ENCODE measurements at regions not wholly inside any gene's neighbourhood (a gene's known extent, or its start where the extent isn't known, plus 50 kb on each side); places are given as distances from the start of the nearest gene placed in this dataset.

DNA sequence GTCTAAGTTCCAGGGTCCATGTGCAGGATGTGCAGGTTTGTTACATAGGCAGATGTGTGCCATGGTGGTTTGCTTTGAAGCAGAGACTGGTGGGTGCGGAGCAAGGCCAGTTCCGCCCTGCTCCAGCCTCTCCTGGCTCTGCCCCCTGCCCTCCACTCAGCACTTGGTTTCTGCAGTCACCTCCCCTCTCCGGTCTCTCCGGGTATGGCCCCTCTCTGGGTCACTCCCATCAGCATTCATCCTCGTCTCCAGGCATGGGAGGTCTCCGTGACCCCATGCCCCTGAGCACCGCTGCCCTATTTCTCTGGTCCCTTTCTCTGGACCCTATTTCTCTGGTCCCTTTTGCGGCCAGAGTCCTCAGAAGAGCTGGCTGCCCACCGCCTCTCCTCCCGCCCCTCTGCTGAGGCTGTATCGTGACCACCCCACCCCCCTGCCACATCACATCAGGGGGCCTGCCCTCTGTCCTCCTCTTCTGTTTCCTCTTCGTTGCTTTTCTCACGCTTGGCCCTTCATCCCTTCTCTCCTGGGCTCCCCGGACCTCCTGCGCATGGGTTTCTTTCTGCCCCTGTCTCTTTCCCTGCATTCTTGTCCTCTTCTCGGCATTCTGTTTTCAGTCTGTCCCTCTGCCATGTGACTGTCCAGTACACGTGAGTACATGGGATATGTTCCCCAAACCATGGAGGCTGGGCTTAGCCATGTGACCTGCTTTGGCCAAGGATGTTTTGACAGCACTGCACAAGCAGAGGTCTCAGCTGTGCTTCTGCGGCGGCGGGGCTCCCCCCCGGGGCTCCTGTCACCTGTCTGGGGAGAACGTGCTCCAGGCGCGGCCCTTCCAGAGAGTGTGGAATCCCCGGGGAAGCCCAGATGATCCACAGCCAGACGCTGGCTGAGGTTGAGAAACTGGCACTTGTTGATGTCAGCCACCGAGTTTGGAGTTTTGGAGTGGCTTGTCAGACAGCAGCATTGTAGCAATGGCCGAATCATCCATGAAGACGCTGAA, 54.4 kb upstream of the C1orf174 start:
- H3K4me1 ChIP-seq, result no peaks in the 10 kb centered on the region
- no peak overlapping the region for H3K27ac ChIP-seq
- intact Hi-C loops (cut with DNase I; ENCODE audit: low total_unique reads), result no loop called here
- DNase-seq, result no peak
- no peaks in the 10 kb centered on the region for H3K36me3 ChIP-seq (ENCODE audit: low read depth, missing control alignments)
- H3K27me3 ChIP-seq, result no peaks in the 10 kb centered on the region
- no peaks in the 10 kb centered on the region for H3K9me3 ChIP-seq
- no peak overlapping the region for H3K4me3 ChIP-seq
- 57 to 58% methylated on average over 25 to 29 of the region's 29 CpGs for WGBS, 2 donors
- no peak for TF ChIP-seq POLR2A (IDR thresholded peaks at IDR 0.05)
- no peak for TF ChIP-seq CTCF (IDR thresholded peaks at IDR 0.05)

GRCh38 chr1:3955196-3955772, 55.2 kb upstream of the C1orf174 start:
- H3K27me3 ChIP-seq, result no peaks in the 10 kb centered on the region
- H3K27ac ChIP-seq, result no peak overlapping the region
- H3K36me3 ChIP-seq (ENCODE audit: low read depth, missing control alignments), result no peaks in the 10 kb centered on the region
- no peak for TF ChIP-seq POLR2A (IDR thresholded peaks at IDR 0.05)
- TF ChIP-seq CTCF (IDR thresholded peaks at IDR 0.05), result no peak
- no peaks in the 10 kb centered on the region for H3K4me1 ChIP-seq
- H3K4me3 ChIP-seq, result no peak overlapping the region
- DNase-seq, result no peak
- H3K9me3 ChIP-seq, result no peaks in the 10 kb centered on the region
- 73 to 79% methylated on average over 18 of the region's 18 CpGs for WGBS, 2 donors
- intact Hi-C loops (cut with DNase I; ENCODE audit: low total_unique reads), result no loop called here

- no peaks in the 10 kb centered on the region for H3K9me3 ChIP-seq
- TF ChIP-seq POLR2A (IDR thresholded peaks at IDR 0.05) (no peak), CTCF (IDR thresholded peaks at IDR 0.05) (no peak)
- no peak overlapping the region for H3K27ac ChIP-seq
- 66 to 74% methylated on average over 13 to 14 of the region's 14 CpGs for WGBS, 2 donors
- no peaks in the 10 kb centered on the region for H3K4me1 ChIP-seq
- intact Hi-C loops (cut with DNase I; ENCODE audit: low total_unique reads), result no loop called here
- no peak overlapping the region for H3K4me3 ChIP-seq
- DNase-seq, result no peak
- no peaks in the 10 kb centered on the region for H3K36me3 ChIP-seq (ENCODE audit: low read depth, missing control alignments)
- no peaks in the 10 kb centered on the region for H3K27me3 ChIP-seq
These were observed 56.6 kb upstream of the C1orf174 start for GRCh38 chr1:3956527-3957170.

- Histone ChIP-seq H3K27ac (no peak overlapping the region), H3K36me3 (ENCODE audit: low read depth, missing control alignments) (no peaks in the 10 kb centered on the region), H3K4me1 (no peaks in the 10 kb centered on the region), H3K4me3 (no peak overlapping the region), H3K27me3 (no peaks in the 10 kb centered on the region), H3K9me3 (no peaks in the 10 kb centered on the region)
- 77 to 83% methylated on average over 12 of the region's 12 CpGs for WGBS, 2 donors
- no peak for TF ChIP-seq CTCF (IDR thresholded peaks at IDR 0.05)
- TF ChIP-seq POLR2A (IDR thresholded peaks at IDR 0.05), result no peak
- no peak for DNase-seq
- intact Hi-C loops (cut with DNase I; ENCODE audit: low total_unique reads), result no loop called here
These were observed 59.3 kb upstream of the C1orf174 start for GRCh38 chr1:3959361-3959760.
